GM19023 (cell line): ENCODE measurements at regions not wholly inside any gene's neighbourhood (a gene's known extent, or its start where the extent isn't known, plus 50 kb on each side); places are given as distances from the start of the nearest gene placed in this dataset.

Experiments used
- ATAC-seq: cut with Tn5 transposase; IDR thresholded peaks from one replicate; pipeline ENCODE4 v1.9.1; 2021; ENCODE audit warnings: mild to moderate bottlenecking, moderate library complexity; ENCODE audit not compliant: unreplicated experiment

- ATAC-seq, result no peak
These were observed 260.9 kb upstream of the CFAP20DC start for GRCh38 chr3:59310736-59311135.

GRCh38 chr3:59308684-59309083, 258.9 kb upstream of the CFAP20DC start:
- ATAC-seq, result no peak

- ATAC-seq, result no peak
These were observed 258.2 kb upstream of the CFAP20DC start for GRCh38 chr3:59308001-59308400.

GRCh38 chr3:59306436-59306835, 256.6 kb upstream of the CFAP20DC start:
- ATAC-seq, result no peak

- no peak for ATAC-seq
These were observed 254.5 kb upstream of the CFAP20DC start for GRCh38 chr3:59304296-59304695.

GRCh38 chr3:59303452-59303851, 253.6 kb upstream of the CFAP20DC start:
- no peak for ATAC-seq

GRCh38 chr3:59302442-59302841, 252.6 kb upstream of the CFAP20DC start:
- ATAC-seq, result no peak

GRCh38 chr3:59300733-59301132, 250.9 kb upstream of the CFAP20DC start:
- ATAC-seq, result no peak

- ATAC-seq, result no peak
These were observed 249.7 kb upstream of the CFAP20DC start for GRCh38 chr3:59299561-59299960.

GRCh38 chr3:59290358-59290757, 240.5 kb upstream of the CFAP20DC start:
- ATAC-seq, result no peak

- ATAC-seq, result no peak
These were observed 240.0 kb upstream of the CFAP20DC start for GRCh38 chr3:59289831-59290230.

GRCh38 chr3:59288951-59289350, 239.1 kb upstream of the CFAP20DC start:
- ATAC-seq, result no peak

- ATAC-seq, result no peak
These were observed 237.1 kb upstream of the CFAP20DC start for GRCh38 chr3:59286791-59287531.

- no peak for ATAC-seq
These were observed 235.7 kb upstream of the CFAP20DC start for GRCh38 chr3:59285560-59285959.

GRCh38 chr3:59284926-59285325, 235.1 kb upstream of the CFAP20DC start:
- ATAC-seq, result no peak

- no peak for ATAC-seq
These were observed 230.3 kb upstream of the CFAP20DC start for GRCh38 chr3:59280113-59280512.

- ATAC-seq, result no peak
These were observed 228.0 kb upstream of the CFAP20DC start for GRCh38 chr3:59277816-59278215.

GRCh38 chr3:59277201-59277600, 227.4 kb upstream of the CFAP20DC start:
- no peak for ATAC-seq

GRCh38 chr3:59273976-59274375, 224.2 kb upstream of the CFAP20DC start:
- no peak for ATAC-seq

- ATAC-seq, result no peak
These were observed 222.1 kb upstream of the CFAP20DC start for GRCh38 chr3:59271971-59272370.

- no peak for ATAC-seq
These were observed 221.1 kb upstream of the CFAP20DC start for GRCh38 chr3:59270921-59271320.

- ATAC-seq, result no peak
These were observed 220.4 kb upstream of the CFAP20DC start for GRCh38 chr3:59270209-59270608.

GRCh38 chr3:59268170-59268569, 218.3 kb upstream of the CFAP20DC start:
- no peak for ATAC-seq
